H1 (cell line): ENCODE measurements at regions not wholly inside any gene's neighbourhood (a gene's known extent, or its start where the extent isn't known, plus 50 kb on each side); places are given as distances from the start of the nearest gene placed in this dataset.

Experiments used
- CTCF ChIA-PET: fragments of 300-600 bp; sonication (Branson Sonifier 250); formaldehyde crosslinking; loops from one replicate; lab custom pipeline; 2021; ENCODE audit not compliant: partially characterized antibody; lab: Charles Lee
- POLR2A ChIA-PET: fragments of 300-600 bp; sonication (Branson Sonifier 250); formaldehyde crosslinking; loops from one replicate; lab custom pipeline; 2021; ENCODE audit warnings: inconsistent platforms; ENCODE audit not compliant: partially characterized antibody; lab: Charles Lee
- DNase-seq, 2 experiments: peaks; one replicate each; pipeline versions ENCODE4 v3.0.0 to v3.0.0-alpha.2; 2010 to 2022; ENCODE audit warnings: low spot score in 2 of 2, low read depth in 1 of 2, mixed read lengths in 1 of 2
- FAIRE-seq: peaks from 2 replicates; lab custom pipeline; 2011; peaks lifted over from hg19 to GRCh38; lab: Jason Lieb, UNC
- H2AFZ ChIP-seq: 2 replicates; pipeline ENCODE4 v1.8.1; 2012; ENCODE audit warnings: low read length, inconsistent platforms
- H2AK5ac ChIP-seq: 2 replicates; pipeline ENCODE4 v1.6.1; 2013; ENCODE audit warnings: low read depth, low read length
- H2BK120ac ChIP-seq: replicated peaks from 2 replicates; pipeline ENCODE3; 2013; ENCODE audit warnings: low read depth, low read length, inconsistent platforms
- H2BK12ac ChIP-seq: 2 replicates; pipeline ENCODE4 v1.6.1; 2013; ENCODE audit warnings: low read depth, low read length
- H2BK15ac ChIP-seq: 2 replicates; pipeline ENCODE4 v1.6.1; 2013; ENCODE audit warnings: low read length
- H2BK20ac ChIP-seq: 2 replicates; pipeline ENCODE4 v1.6.1; 2013; ENCODE audit warnings: low read length
- H2BK5ac ChIP-seq: 2 replicates; pipeline ENCODE4 v1.6.1; 2013; ENCODE audit warnings: low read depth, low read length
- H3K14ac ChIP-seq: 2 replicates; pipeline ENCODE4 v1.6.1; 2013; ENCODE audit warnings: inconsistent platforms; ENCODE audit not compliant: insufficient read length
- H3K18ac ChIP-seq: 2 replicates; pipeline ENCODE4 v1.6.1; 2013; ENCODE audit warnings: low read length; ENCODE audit errors: extremely low read depth
- H3K23ac ChIP-seq: 2 replicates; pipeline ENCODE4 v1.6.1; 2013; ENCODE audit warnings: inconsistent platforms; ENCODE audit not compliant: insufficient read length
- H3K23me2 ChIP-seq: 2 replicates; pipeline ENCODE4 v1.6.1; 2013; ENCODE audit warnings: low read depth, low read length
- H3K27ac ChIP-seq: 2 replicates; pipeline ENCODE4 v1.6.1; 2011; ENCODE audit warnings: low read depth, low read length, inconsistent platforms
- H3K27me3 ChIP-seq, 4 experiments: replicated peaks in 1 of 4; 1 replicate in 1 of 4; 2 replicates in 3 of 4; pipeline versions ENCODE4 v1.6.1 to v1.8.1; 2011 to 2013; ENCODE audit warnings: low read length in 3 of 4, mild to moderate bottlenecking in 3 of 4, inconsistent platforms in 2 of 4, mixed read lengths in 2 of 4, moderate library complexity in 1 of 4; ENCODE audit not compliant: control insufficient read depth in 3 of 4, insufficient read depth in 3 of 4; ENCODE audit errors: extremely low read depth in 1 of 4
- H3K36me3 ChIP-seq, 4 experiments: 2 replicates each; pipeline versions ENCODE4 v1.6.1 to v1.8.1; 2011 to 2013; ENCODE audit warnings: mild to moderate bottlenecking in 4 of 4, low read length in 3 of 4, moderate library complexity in 2 of 4, control low read depth in 1 of 4, inconsistent platforms in 1 of 4; ENCODE audit not compliant: insufficient read depth in 4 of 4, control insufficient read depth in 2 of 4
- H3K4ac ChIP-seq: replicated peaks from 2 replicates; pipeline ENCODE3; 2013; ENCODE audit warnings: low read length, low read depth, mixed read lengths, inconsistent platforms; ENCODE audit not compliant: insufficient read length
- H3K4me1 ChIP-seq, 4 experiments: replicated peaks in 1 of 4; 1 replicate in 1 of 4; 2 replicates in 3 of 4; pipeline versions ENCODE4 v1.6.1 to v1.8.1; 2011 to 2013; ENCODE audit warnings: low read length in 3 of 4, inconsistent platforms in 2 of 4, mixed read lengths in 1 of 4; ENCODE audit not compliant: insufficient read depth in 4 of 4, control insufficient read depth in 3 of 4
- H3K4me2 ChIP-seq, 2 experiments: 2 replicates each; pipeline versions ENCODE4 v1.6.1 to v1.8.1; 2011 to 2013; ENCODE audit warnings: low read depth in 2 of 2, low read length in 2 of 2, control low read depth in 1 of 2, inconsistent platforms in 1 of 2, mild to moderate bottlenecking in 1 of 2; ENCODE audit not compliant: insufficient read depth in 1 of 2
- H3K4me3 ChIP-seq, 4 experiments: fragments of 200-600, 300-600 bp in 1 of 4; sonication (generic), shearing (Covaris generic), sonication (Bioruptor Twin) in 1 of 4; 2 replicates each; pipeline versions ENCODE4 v1.5.1 to v1.8.1; 2011 to 2016; ENCODE audit warnings: low read length in 4 of 4, low read depth in 3 of 4, control low read depth in 2 of 4, inconsistent platforms in 2 of 4, mild to moderate bottlenecking in 2 of 4, mixed read lengths in 1 of 4, moderate library complexity in 1 of 4; ENCODE audit not compliant: insufficient read depth in 2 of 4; ENCODE audit errors: extremely low read depth in 1 of 4
- H3K56ac ChIP-seq: replicated peaks from 2 replicates; pipeline ENCODE3; 2013; ENCODE audit warnings: low read depth, mild to moderate bottlenecking, mixed read lengths, low read length, inconsistent platforms; ENCODE audit not compliant: insufficient read length
- H3K79me1 ChIP-seq: 2 replicates; pipeline ENCODE4 v1.6.1; 2013; ENCODE audit warnings: low read depth, low read length, control low read depth
- H3K79me2 ChIP-seq, 2 experiments: 2 replicates each; pipeline versions ENCODE4 v1.6.1 to v1.8.1; 2012 to 2013; ENCODE audit warnings: low read length in 2 of 2, mild to moderate bottlenecking in 2 of 2, inconsistent platforms in 1 of 2; ENCODE audit not compliant: insufficient read depth in 2 of 2, control insufficient read depth in 1 of 2
- H3K9ac ChIP-seq, 4 experiments: replicated peaks in 1 of 4; 1 replicate in 1 of 4; 2 replicates in 3 of 4; pipeline versions ENCODE4 v1.6.1 to v1.8.1; 2011 to 2013; ENCODE audit warnings: low read depth in 3 of 4, low read length in 3 of 4, control low read depth in 2 of 4, mild to moderate bottlenecking in 2 of 4, moderate library complexity in 2 of 4, inconsistent platforms in 1 of 4; ENCODE audit errors: extremely low read depth in 1 of 4
- H3K9me3 ChIP-seq, 2 experiments: 2 replicates each; pipeline versions ENCODE4 v1.6.1 to v1.8.1; 2012 to 2013; ENCODE audit warnings: mild to moderate bottlenecking in 2 of 2, moderate library complexity in 2 of 2, control low read depth in 1 of 2, inconsistent platforms in 1 of 2, low read depth in 1 of 2, low read length in 1 of 2, mixed read lengths in 1 of 2; ENCODE audit not compliant: insufficient read depth in 2 of 2
- H4K20me1 ChIP-seq, 2 experiments: replicated peaks in 1 of 2; 2 replicates each; pipeline versions ENCODE3 to v1.8.1; 2011 to 2013; ENCODE audit warnings: inconsistent platforms in 2 of 2, low read length in 2 of 2, mild to moderate bottlenecking in 1 of 2; ENCODE audit not compliant: insufficient read depth in 2 of 2, control insufficient read depth in 1 of 2
- H4K5ac ChIP-seq: 2 replicates; pipeline ENCODE4 v1.6.1; 2013; ENCODE audit warnings: low read length, low read depth, mixed read lengths, inconsistent platforms; ENCODE audit not compliant: insufficient read length
- H4K8ac ChIP-seq: 2 replicates; pipeline ENCODE4 v1.8.0; 2013; ENCODE audit warnings: mild to moderate bottlenecking, moderate library complexity, low read length, inconsistent platforms; ENCODE audit not compliant: insufficient read depth; ENCODE audit errors: extremely low read depth
- H4K91ac ChIP-seq: replicated peaks from 2 replicates; pipeline ENCODE3; 2013; ENCODE audit warnings: low read length, mixed read lengths, inconsistent platforms; ENCODE audit not compliant: insufficient read length
- CEBPB ChIP-seq: IDR thresholded peaks from 2 replicates; pipeline ENCODE4 v1.6.1; 2012; ENCODE audit warnings: low read depth, low read length
- RAD21 ChIP-seq, 2 experiments: IDR thresholded peaks in 1 of 2; conservative IDR thresholded peaks in 1 of 2; 2 replicates each; pipeline ENCODE4 v1.6.1; 2011; ENCODE audit warnings: low read depth in 2 of 2, low read length in 2 of 2, improper control_type of control experiment in 1 of 2, inconsistent platforms in 1 of 2, mild to moderate bottlenecking in 1 of 2, moderate library complexity in 1 of 2
- RXRA ChIP-seq: IDR thresholded peaks from 2 replicates; pipeline ENCODE4 v1.6.1; 2011; ENCODE audit warnings: low read depth, mild to moderate bottlenecking, low read length, moderate library complexity; ENCODE audit not compliant: insufficient read depth
- WGBS, 2 experiments: shearing (Covaris generic) in 1 of 2; methylation state at CpG; one replicate each; pipeline versions ENCODE4 v1.1.6 to v1.1.7; 2013 to 2015; ENCODE audit warnings: low lambda C conversion rate in 2 of 2, mixed read lengths in 2 of 2, inconsistent platforms in 1 of 2, low coverage in 1 of 2, missing lambda C conversion rate in 1 of 2; ENCODE audit not compliant: insufficient replicate concordance in 2 of 2, insufficient coverage in 1 of 2, insufficient read length in 1 of 2; ENCODE audit errors: extremely low coverage in 1 of 2, missing lambda C conversion rate in 1 of 2; 5-methylcytosine and 5-hydroxymethylcytosine counted together
- TF ChIP-seq, protein P1 (sequence below), 3 experiments: IDR thresholded peaks; 1 replicate in 2 of 3; 2 replicates in 1 of 3; pipeline versions ENCODE4 v1.5.1 to v1.6.1; 2011; ENCODE audit warnings: low read length in 3 of 3, mild to moderate bottlenecking in 3 of 3, inconsistent platforms in 2 of 3, low read depth in 1 of 3, moderate library complexity in 1 of 3; ENCODE audit not compliant: insufficient read depth in 1 of 3; ENCODE audit errors: control extremely low read depth in 1 of 3

- Histone ChIP-seq H3K18ac (no peak overlapping the region), H3K27me3 (no peaks in the 10 kb centered on the region), H4K8ac (no peak overlapping the region), H2BK12ac (no peak overlapping the region), H2AK5ac (no peak overlapping the region), H3K4ac (no peak overlapping the region), H3K27ac (no peak overlapping the region), H2BK20ac (no peak overlapping the region), H3K4me3 (no peak overlapping the region), H4K20me1 (no peaks in the 10 kb centered on the region), H2BK5ac (no peak overlapping the region), H3K4me2 (no peak overlapping the region), H3K79me2 (no peaks in the 10 kb centered on the region), H2BK120ac (no peak overlapping the region), H3K9ac (no peak overlapping the region), H2AFZ (no peak overlapping the region), H3K23ac (no peak overlapping the region), H3K23me2 (no peaks in the 10 kb centered on the region), H3K14ac (no peak overlapping the region), H4K5ac (no peak overlapping the region), H3K9me3 (no peaks in the 10 kb centered on the region), H2BK15ac (no peak overlapping the region), H3K79me1 (no peaks in the 10 kb centered on the region), H3K4me1 (no peaks in the 10 kb centered on the region), H3K56ac (no peak overlapping the region), H3K36me3 (no peaks in the 10 kb centered on the region), H4K91ac (no peak overlapping the region)
- DNase-seq (no peak), FAIRE-seq (no peak)
- WGBS, 2 experiments = 50% methylated on average over 1 of the region's 1 CpG; no CpG with 5 or more reads in 1 of the 2 experiments
- ChIA-PET CTCF (interaction anchor here (0.6 to 6.1 kb wide), 26 partner anchors 9 to 880 kb away, joined by 3 to 61 read pairs (median 4); no protein-coding TSS in a partner anchor), POLR2A (no interaction called here)
- no peak for TF ChIP-seq RXRA
- TF ChIP-seq CEBPB = 0 out of 2 replicates have a peak, but pooled peaks have one; percentile 6
- TF ChIP-seq, protein P1, sequence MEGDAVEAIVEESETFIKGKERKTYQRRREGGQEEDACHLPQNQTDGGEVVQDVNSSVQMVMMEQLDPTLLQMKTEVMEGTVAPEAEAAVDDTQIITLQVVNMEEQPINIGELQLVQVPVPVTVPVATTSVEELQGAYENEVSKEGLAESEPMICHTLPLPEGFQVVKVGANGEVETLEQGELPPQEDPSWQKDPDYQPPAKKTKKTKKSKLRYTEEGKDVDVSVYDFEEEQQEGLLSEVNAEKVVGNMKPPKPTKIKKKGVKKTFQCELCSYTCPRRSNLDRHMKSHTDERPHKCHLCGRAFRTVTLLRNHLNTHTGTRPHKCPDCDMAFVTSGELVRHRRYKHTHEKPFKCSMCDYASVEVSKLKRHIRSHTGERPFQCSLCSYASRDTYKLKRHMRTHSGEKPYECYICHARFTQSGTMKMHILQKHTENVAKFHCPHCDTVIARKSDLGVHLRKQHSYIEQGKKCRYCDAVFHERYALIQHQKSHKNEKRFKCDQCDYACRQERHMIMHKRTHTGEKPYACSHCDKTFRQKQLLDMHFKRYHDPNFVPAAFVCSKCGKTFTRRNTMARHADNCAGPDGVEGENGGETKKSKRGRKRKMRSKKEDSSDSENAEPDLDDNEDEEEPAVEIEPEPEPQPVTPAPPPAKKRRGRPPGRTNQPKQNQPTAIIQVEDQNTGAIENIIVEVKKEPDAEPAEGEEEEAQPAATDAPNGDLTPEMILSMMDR (IDR thresholded peaks at IDR 0.05; ENCODE audit: control extremely low read depth in 1 of 3, insufficient read depth in 1 of 3, low read depth in 1 of 3, low read length in 3 of 3) = peak in 2 of 3 experiments; percentile 9 to 40; a peak in 2 of 4 replicates
- peak; percentile 26 to 30; a peak in 3 of 4 replicates for TF ChIP-seq RAD21 (IDR thresholded peaks at IDR 0.05 in 1 of 2, conservative IDR thresholded peaks at IDR 0.05 in 1 of 2; ENCODE audit: low read depth in 2 of 2, low read length in 2 of 2)
Observed at GRCh38 chr14:81991998-81992397, 458.3 kb upstream of the SEL1L start.
